Thyroid gland (tissue), 4 donors: ENCODE measurements at regions not wholly inside any gene's neighbourhood (a gene's known extent, or its start where the extent isn't known, plus 50 kb on each side); places are given as distances from the start of the nearest gene placed in this dataset.
"Not testable (repeated sequence)": the region's sequence is repeated elsewhere in the genome, so short reads cannot be mapped to it uniquely, and the experiment has no call there.

Experiments used
- DNase-seq, 2 donors: peaks; one replicate each; pipeline ENCODE4 v3.0.0-alpha.2; 2019
- H3K27ac ChIP-seq, 3 donors: fragments of 200-600 bp; sonication (generic); 1 replicate in 2 of 3; 2 replicates in 1 of 3; pipeline ENCODE4 v1.5.1; 2016 to 2019; ENCODE audit warnings: mild to moderate bottlenecking in 1 of 3, moderate library complexity in 1 of 3
- H3K27me3 ChIP-seq: fragments of 200-600 bp; sonication (generic); one replicate; pipeline ENCODE4 v1.5.1; 2019
- H3K36me3 ChIP-seq, 2 donors: fragments of 200-600 bp; sonication (generic); one replicate each; pipeline ENCODE4 v1.5.1; 2016 to 2019
- H3K4me1 ChIP-seq, 2 donors: fragments of 200-600 bp; sonication (generic); one replicate each; pipeline ENCODE4 v1.5.1; 2017 to 2019
- H3K4me3 ChIP-seq, 3 donors: fragments of 200-600 bp; sonication (generic); replicated peaks in 1 of 3; 1 replicate in 2 of 3; 2 replicates in 1 of 3; pipeline ENCODE4 v1.5.1; 2016; ENCODE audit warnings: mild to moderate bottlenecking in 1 of 3
- H3K9me3 ChIP-seq: fragments of 200-600 bp; sonication (generic); one replicate; pipeline ENCODE4 v1.5.1; 2017
- POLR2A ChIP-seq, 2 donors: fragments of 450-650 bp; IDR thresholded peaks; one replicate each; pipeline ENCODE4 v1.6.1; 2017; ENCODE audit warnings: antibody characterized with exemption in 2 of 2, mild to moderate bottlenecking in 2 of 2, moderate library complexity in 1 of 2
- WGBS, 2 donors: methylation state at CpG; one replicate each; pipeline ENCODE4 v1.1.5; 2017; 5-methylcytosine and 5-hydroxymethylcytosine counted together
- intact Hi-C: fragments of 100-400 bp; cut with DNase I; formaldehyde crosslinking; loops from one replicate; pipeline ENCODE4 v1.15.1; 2023

DNA sequence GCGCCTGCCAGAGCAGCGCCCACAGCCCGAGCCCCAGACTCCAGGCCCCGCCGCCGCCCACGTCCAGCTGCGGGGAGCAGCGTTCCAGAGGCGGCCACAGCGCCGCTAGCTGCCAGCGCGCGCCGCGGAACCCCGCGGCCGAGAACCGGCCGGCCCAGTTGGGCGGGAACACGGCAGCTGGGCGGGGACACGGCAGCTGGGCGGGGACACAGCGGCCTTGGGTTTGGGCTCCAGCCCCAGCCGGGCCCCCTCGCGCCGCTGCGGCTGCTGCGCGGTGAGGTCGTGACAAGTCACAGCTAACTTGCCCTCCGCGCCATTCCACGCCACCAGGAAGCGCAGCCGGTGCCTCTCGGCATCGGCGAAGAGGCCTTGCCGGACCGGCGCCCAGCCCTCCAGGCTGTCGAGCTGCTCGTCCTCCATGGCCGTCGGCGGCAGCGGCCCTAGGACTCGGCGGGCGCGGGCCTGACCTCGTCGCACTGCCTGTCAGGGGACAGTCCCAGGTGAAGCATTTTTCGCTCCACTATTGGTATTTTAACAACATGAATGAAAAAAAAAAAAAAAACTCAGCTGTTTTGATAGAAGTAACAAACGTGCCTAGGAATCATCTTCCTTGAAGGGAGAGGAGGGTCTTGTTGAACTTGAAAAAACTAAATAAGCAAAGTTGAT is 56.6 kb upstream of the GOLGA8N start:
- intact Hi-C loops, H3K4me1 ChIP-seq, H3K27me3 ChIP-seq: not testable (repeated sequence)

DNA sequence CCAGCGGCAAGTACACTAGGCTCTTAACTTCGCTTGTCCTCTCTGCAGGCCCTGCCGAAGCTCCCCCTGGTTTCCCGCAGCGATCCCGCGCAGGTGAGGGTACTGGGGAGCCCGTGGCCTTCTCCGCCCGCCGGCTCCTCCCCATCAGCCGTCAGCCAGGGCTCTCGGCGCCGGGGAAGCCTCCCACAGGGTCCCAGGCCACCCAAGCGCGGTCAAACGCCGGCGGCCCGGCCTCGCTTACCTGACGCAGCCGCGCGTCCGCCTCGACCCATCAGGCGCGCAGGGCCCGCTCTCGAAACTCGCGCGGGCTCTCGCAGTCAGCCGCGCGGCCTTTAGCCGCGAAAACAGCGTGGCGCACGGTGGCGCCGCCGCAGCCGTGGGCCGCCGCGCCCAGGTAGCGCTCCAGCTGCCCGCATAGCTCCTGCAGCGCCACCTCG is 57.2 kb upstream of the GOLGA8N start:
- intact Hi-C loops, H3K9me3 ChIP-seq: not testable (repeated sequence)
- no CpG with 5 or more reads among the region's 55 CpGs for WGBS, 2 donors

More for the DNA sequence above, 56.6 kb upstream of the GOLGA8N start:
- not testable (repeated sequence) for H3K36me3 ChIP-seq, H3K9me3 ChIP-seq
- peak in 1 of 2 donors; percentile 66 for TF ChIP-seq POLR2A (IDR thresholded peaks at IDR 0.05)
- Histone ChIP-seq H3K27ac (peak overlapping the region; percentile 78 to 85 (median 83)), H3K4me3 (peak overlapping the region in 2 of 3 donors; percentile 35 to 53)
- DNase-seq: peak; percentile 52 to 56
- WGBS, 2 donors: 0% methylated on average over 1 to 2 of the region's 61 CpGs

DNA sequence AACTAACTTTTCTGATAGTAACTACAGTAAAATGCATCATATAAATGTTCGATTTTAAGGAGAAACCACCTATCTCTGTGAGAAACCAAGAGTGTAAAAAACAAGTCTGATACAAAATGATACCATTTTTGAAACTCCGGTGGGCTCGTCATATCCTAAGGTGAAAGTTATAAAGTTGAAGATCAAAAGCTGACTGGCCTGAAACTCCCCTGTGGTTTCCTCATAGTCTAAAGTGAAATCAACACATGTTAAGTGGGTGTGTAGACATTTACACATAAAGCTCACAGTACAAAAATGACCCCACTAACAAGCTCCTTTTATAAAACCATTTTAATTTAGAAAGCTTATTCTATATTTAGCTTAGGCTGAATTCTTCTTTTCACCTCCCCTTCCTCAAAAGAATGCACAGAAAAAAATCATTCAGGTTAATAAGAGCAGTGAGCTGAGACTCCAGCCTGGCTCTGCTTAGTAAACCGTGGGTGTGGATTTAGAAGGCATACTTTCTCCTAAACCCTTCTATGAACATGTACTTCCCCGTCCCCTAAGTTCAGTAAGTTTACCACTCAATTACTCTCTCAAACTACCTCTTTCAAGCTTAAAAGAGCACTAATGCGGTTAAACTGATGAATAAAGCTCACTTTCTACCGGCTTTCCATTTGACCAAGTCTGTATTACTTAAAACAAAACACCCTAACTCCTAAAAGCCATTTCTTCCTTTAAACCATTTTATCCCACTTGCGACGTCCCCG is 57.9 kb upstream of the GOLGA8N start:
- H3K36me3 ChIP-seq, intact Hi-C loops, H3K4me3 ChIP-seq, DNase-seq, H3K27me3 ChIP-seq, H3K9me3 ChIP-seq, H3K27ac ChIP-seq, H3K4me1 ChIP-seq: not testable (repeated sequence)
- no CpG with 5 or more reads among the region's 10 CpGs for WGBS, 2 donors

More for the DNA sequence above, 57.2 kb upstream of the GOLGA8N start:
- not testable (repeated sequence) for H3K4me3 ChIP-seq, DNase-seq, H3K27ac ChIP-seq, H3K4me1 ChIP-seq, H3K27me3 ChIP-seq, H3K36me3 ChIP-seq

DNA sequence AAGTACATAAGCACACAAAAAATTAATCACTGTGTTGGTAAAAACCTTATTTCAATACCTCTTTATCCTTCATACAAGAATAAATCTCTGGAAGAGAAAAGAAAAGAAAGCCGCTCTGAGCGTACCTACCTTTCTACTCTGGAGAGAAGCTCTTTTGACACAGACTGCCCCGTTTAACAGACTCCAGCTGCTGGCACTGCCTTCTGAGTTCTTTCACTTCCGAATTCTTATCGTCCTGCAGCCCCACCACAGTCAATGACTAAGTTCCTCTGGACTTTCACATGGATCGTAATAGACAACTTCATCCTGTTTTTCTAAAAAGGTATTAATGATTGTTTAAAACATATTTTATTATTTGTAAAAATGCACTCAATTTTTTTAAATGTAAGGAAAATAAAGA is 67.5 kb upstream of the GOLGA8O start:
- H3K4me3 ChIP-seq, H3K4me1 ChIP-seq, H3K9me3 ChIP-seq, DNase-seq, H3K27me3 ChIP-seq, intact Hi-C loops, H3K27ac ChIP-seq: not testable (repeated sequence)
- H3K36me3 ChIP-seq: peaks cover 0 to 10% of the 10 kb centered on the region in 2 donors
- WGBS, 2 donors: 76 to 96% methylated on average over 3 to 6 of the region's 6 CpGs

DNA sequence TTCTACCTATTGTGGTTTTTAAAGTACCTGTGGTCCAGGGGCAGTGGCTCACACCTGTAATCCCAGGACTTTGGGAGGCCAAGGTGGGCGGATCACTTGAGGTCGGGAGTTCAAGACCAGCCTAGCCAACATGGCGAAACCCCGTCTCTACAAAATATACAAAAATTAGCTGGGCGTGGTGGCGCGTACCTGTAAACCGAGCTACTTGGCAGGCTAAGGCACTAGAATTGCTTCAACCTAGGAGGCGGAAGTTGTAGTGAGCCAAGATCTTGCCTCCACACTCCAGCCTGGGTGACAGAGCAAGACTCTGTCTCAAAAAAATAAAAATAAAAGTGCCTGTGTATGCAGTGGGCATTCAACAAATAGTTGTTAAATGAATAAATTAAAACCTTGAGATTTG is 67.0 kb upstream of the GOLGA8O start:
- H3K27me3 ChIP-seq, intact Hi-C loops, H3K4me3 ChIP-seq, H3K27ac ChIP-seq, H3K4me1 ChIP-seq, DNase-seq, H3K9me3 ChIP-seq: not testable (repeated sequence)
- WGBS, 2 donors: 86 to 97% methylated on average over 9 of the region's 9 CpGs
- H3K36me3 ChIP-seq: peaks cover 0 to 10% of the 10 kb centered on the region in 2 donors

DNA sequence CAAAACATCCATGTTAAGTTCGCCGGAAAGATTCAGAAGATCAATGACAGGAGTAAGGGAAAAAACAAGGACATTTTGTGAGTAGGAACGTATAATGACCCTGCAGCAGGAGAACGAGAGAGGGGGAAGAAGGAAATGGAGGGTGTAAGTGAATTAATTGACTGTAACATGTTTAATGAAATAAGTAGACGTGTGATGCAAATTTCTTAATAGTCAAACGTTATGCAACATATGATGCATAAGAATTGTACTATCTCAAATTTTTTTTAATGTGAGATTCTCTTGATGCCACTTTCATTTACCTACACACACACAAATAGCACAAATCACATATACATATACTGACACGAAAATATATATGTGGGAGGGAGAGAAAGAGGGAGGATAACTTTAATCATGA is 63.5 kb upstream of the GOLGA8O start:
- intact Hi-C loops, H3K9me3 ChIP-seq, H3K27ac ChIP-seq, H3K27me3 ChIP-seq, H3K4me3 ChIP-seq, H3K4me1 ChIP-seq, DNase-seq: not testable (repeated sequence)
- H3K36me3 ChIP-seq: peaks cover 0 to 10% of the 10 kb centered on the region in 2 donors
- WGBS, 2 donors: 82 to 85% methylated on average over 7 of the region's 7 CpGs

DNA sequence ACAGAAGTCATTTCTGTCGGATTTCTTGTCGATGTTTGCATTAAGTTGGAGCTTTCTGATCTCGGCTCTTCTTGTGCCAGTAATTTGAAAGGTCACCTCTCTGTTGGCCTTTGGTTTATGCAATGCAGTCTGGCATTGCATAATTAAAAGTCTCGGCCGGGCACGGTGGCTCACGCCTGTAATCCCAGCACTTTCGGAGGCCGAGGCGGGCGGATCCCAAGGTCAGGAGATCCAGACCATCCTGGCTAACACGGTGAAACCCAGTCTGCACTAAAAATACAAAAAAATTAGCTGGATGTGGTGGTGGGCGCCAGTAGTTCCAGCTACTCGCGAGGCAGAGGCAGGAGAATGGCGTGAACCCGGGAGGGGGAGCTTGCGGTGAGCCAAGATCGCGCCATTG is 62.6 kb upstream of the GOLGA8O start:
- H3K4me3 ChIP-seq, H3K9me3 ChIP-seq, H3K27me3 ChIP-seq, H3K4me1 ChIP-seq, H3K27ac ChIP-seq, DNase-seq, intact Hi-C loops: not testable (repeated sequence)
- WGBS, 2 donors: 87 to 96% methylated on average over 20 of the region's 20 CpGs
- peaks cover 0 to 10% of the 10 kb centered on the region in 2 donors for H3K36me3 ChIP-seq

DNA sequence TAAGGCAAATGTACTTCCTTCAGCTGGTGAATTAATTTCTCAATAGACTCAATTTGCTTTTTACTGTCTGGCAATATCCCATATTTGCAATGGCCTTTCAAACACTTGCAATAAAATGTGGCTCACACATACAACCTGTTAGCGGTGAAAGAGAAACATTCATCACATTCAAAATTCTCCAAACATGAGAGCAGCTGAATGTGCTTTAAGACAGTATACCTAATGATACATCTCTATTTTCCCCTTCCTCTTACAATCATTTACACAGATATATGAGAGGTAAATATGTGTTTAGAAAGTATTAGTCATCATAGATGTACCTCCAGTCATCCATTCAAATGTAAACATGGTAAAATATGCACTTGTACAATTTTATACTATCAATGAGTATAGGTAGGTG is 61.5 kb upstream of the GOLGA8O start:
- intact Hi-C loops, H3K36me3 ChIP-seq, H3K27ac ChIP-seq, H3K9me3 ChIP-seq, H3K27me3 ChIP-seq, H3K4me3 ChIP-seq, H3K4me1 ChIP-seq, DNase-seq: not testable (repeated sequence)
- whole genome bisulfite sequencing, 2 donors: 100% methylated on average over 1 of the region's 1 CpG

DNA sequence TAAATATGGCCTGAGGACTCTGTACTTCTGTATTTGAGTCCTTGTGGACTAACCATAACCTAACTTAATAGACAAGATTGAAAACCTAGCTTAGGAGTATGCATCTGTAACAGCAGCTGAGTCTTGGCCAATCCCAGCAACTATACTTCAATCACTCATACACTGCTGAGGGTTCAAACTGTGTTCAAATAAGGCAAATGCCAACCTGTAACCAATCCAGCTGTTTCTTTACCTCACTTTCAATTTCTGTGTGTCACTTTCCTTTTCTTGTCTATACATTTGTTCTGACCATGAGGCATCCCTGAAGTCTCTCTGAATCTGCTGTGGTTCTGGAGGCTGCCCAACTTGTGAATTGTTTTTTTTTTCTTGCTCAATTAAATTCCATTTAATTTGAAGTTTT is 57.9 kb upstream of the GOLGA8O start:
- H3K27me3 ChIP-seq, H3K4me3 ChIP-seq, H3K36me3 ChIP-seq, DNase-seq, H3K27ac ChIP-seq, H3K4me1 ChIP-seq, H3K9me3 ChIP-seq, intact Hi-C loops: not testable (repeated sequence)

DNA sequence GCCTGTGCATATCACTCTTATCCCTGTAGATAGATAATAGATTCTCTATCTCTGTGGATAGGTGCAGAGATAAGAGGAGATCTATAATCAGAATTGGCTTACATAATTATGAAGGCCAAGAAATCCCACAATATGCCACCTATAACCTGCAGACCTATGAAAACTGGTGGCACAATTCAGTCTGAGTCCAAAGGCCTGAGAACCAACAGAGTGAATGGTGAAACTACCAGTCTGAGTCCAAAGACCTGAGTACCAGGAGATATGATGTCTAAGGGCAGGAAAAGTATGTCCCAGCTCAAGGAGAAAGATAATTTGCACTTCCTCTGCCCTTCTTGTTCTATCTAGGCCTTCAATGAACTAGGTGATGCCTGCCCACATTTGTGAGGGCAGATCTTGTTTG is 54.6 kb upstream of the GOLGA8O start:
- DNase-seq, H3K4me3 ChIP-seq, H3K9me3 ChIP-seq, H3K27ac ChIP-seq, H3K27me3 ChIP-seq, H3K4me1 ChIP-seq, intact Hi-C loops, H3K36me3 ChIP-seq: not testable (repeated sequence)

DNA sequence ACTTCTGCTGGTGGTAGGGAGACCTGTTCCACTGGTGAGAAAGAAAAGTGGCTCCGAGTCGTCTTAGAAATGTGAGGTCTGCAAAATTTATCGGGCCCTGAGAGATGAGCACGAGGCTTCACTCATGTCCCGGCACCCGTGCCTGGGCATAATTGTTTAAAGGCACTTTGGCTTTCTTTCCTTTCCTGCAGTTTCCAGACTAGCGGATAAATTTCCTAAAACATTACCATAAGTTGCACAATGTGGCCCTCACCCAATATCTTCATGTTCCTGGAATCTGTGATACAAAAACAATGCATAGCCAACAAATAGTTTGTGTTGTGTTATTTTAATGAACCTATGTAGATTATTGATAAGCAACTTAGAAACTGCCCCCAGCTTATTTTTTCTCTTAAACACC is 52.6 kb upstream of the GOLGA8O start:
- H3K9me3 ChIP-seq, H3K27ac ChIP-seq, H3K4me3 ChIP-seq, H3K36me3 ChIP-seq, H3K4me1 ChIP-seq, intact Hi-C loops, H3K27me3 ChIP-seq, DNase-seq: not testable (repeated sequence)
- no CpG with 5 or more reads among the region's 7 CpGs for WGBS, 2 donors

DNA sequence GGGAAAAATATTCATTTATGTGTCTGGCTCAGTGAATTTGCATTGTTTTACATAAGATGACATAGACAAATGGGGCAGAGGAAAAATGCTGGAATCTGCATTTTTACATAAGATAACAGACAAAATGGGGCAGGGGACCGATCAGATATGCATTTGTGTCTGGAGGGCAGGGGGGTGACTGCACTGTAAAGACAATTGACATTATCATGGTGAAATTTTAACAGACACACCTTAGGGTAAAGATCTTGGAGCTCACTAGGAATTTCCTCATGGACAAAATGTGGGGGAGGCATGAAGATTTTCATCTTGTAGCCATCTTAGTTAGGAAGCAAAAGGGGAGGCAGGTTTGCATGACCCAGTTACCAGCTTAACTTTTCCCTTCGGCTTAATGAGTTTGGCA is 51.4 kb upstream of the GOLGA8O start:
- H3K27ac ChIP-seq, H3K4me3 ChIP-seq, DNase-seq, H3K9me3 ChIP-seq, H3K27me3 ChIP-seq, H3K4me1 ChIP-seq, intact Hi-C loops, H3K36me3 ChIP-seq: not testable (repeated sequence)
- no CpG with 5 or more reads among the region's 2 CpGs for WGBS, 2 donors

DNA sequence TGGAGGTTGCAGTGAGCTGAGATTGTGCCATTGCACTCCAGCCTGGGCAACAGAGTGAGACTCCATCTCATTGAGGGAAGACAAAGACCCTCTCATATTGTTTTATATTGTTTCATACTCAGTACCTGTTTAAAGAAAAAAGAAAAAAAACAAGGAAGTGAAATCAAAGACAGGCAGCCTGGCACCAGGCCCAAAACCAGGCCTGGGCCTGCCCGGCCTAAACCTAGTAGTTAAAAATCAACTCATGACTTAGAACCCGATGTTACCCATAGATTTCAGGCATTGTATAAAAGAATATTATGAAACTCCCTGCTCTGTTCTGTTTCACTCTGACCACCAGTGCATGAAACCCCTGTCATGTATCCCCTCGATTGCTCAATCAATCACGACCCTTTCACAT is 50.2 kb upstream of the GOLGA8O start:
- H3K9me3 ChIP-seq, H3K4me1 ChIP-seq, H3K4me3 ChIP-seq, H3K27ac ChIP-seq, H3K36me3 ChIP-seq, intact Hi-C loops, H3K27me3 ChIP-seq, DNase-seq: not testable (repeated sequence)
- WGBS, 2 donors: no CpG with 5 or more reads among the region's 4 CpGs
